ENCODE measurements at regions not wholly inside any gene's neighbourhood (a gene's known extent, or its start where the extent isn't known, plus 50 kb on each side); places are given as distances from the start of the nearest gene placed in this dataset.

- no peak for DNase-seq
These were observed 420.4 kb upstream of the SEMA3A start for GRCh38 chr7:84614821-84615501.

GRCh38 chr7:84612981-84613681 is 418.5 kb upstream of the SEMA3A start:
- no peak for DNase-seq

- no peak for DNase-seq
These were observed 416.8 kb upstream of the SEMA3A start for GRCh38 chr7:84611391-84611790.

- DNase-seq, result no peak
These were observed 415.8 kb upstream of the SEMA3A start for GRCh38 chr7:84610390-84610789.

GRCh38 chr7:84605301-84605700 is 410.7 kb upstream of the SEMA3A start:
- DNase-seq, result no peak

- no peak for DNase-seq
These were observed 409.0 kb upstream of the SEMA3A start for GRCh38 chr7:84603545-84603944.

GRCh38 chr7:84595026-84595425 is 400.4 kb upstream of the SEMA3A start:
- no peak for DNase-seq

GRCh38 chr7:84591897-84592296 is 397.3 kb upstream of the SEMA3A start:
- no peak for DNase-seq

- no peak for DNase-seq
These were observed 394.4 kb upstream of the SEMA3A start for GRCh38 chr7:84589012-84589411.

GRCh38 chr7:84583331-84583730 is 388.7 kb upstream of the SEMA3A start:
- no peak for DNase-seq

GRCh38 chr7:84582747-84583146 is 388.2 kb upstream of the SEMA3A start:
- no peak for DNase-seq

GRCh38 chr7:84578825-84579224 is 384.2 kb upstream of the SEMA3A start:
- DNase-seq, result no peak

GRCh38 chr7:84568781-84569180 is 374.2 kb upstream of the SEMA3A start:
- DNase-seq, result no peak

- DNase-seq, result no peak
These were observed 370.9 kb upstream of the SEMA3A start for GRCh38 chr7:84565345-84566074.

GRCh38 chr7:84553711-84554110 is 359.1 kb upstream of the SEMA3A start:
- DNase-seq, result no peak

- DNase-seq, result no peak
These were observed 354.8 kb upstream of the SEMA3A start for GRCh38 chr7:84549409-84549808.

- no peak for DNase-seq
These were observed 354.1 kb upstream of the SEMA3A start for GRCh38 chr7:84548366-84549365.

- DNase-seq, result no peak
These were observed 352.7 kb upstream of the SEMA3A start for GRCh38 chr7:84547331-84547730.

- DNase-seq, result no peak
These were observed 351.8 kb upstream of the SEMA3A start for GRCh38 chr7:84546403-84546802.

- DNase-seq, result no peak
These were observed 343.7 kb upstream of the SEMA3A start for GRCh38 chr7:84538268-84538667.

- DNase-seq, result no peak
These were observed 341.8 kb upstream of the SEMA3A start for GRCh38 chr7:84536271-84536870.

- no peak for DNase-seq
These were observed 341.1 kb upstream of the SEMA3A start for GRCh38 chr7:84535580-84536270.

Measured in CD4-positive, alpha-beta T cell treated with Interferon alpha-2 for 1 hour (primary cell).